DND-41 (cell line): ENCODE measurements at regions not wholly inside any gene's neighbourhood (a gene's known extent, or its start where the extent isn't known, plus 50 kb on each side); places are given as distances from the start of the nearest gene placed in this dataset.

Source experiments
- ATAC-seq: fragments of 200-7000 bp; cut with Tn5 transposase; 3 replicates; pipeline ENCODE4 v1.9.1; 2021; ENCODE audit warnings: low read depth; ENCODE audit not compliant: insufficient read depth
- DNase-seq: peaks from one replicate; pipeline ENCODE4 v3.0.0-alpha.2; 2020
- H2AFZ ChIP-seq: 2 replicates; pipeline ENCODE4 v1.6.0; 2012; ENCODE audit warnings: low read depth, low read length
- H3K27ac ChIP-seq: 2 replicates; pipeline ENCODE4 v1.5.1; 2012; ENCODE audit warnings: low read length, inconsistent platforms
- H3K27me3 ChIP-seq: fragments of 200-600 bp; sonication (generic); 2 replicates; pipeline ENCODE4 v1.6.0; 2012; ENCODE audit warnings: low read length, mild to moderate bottlenecking, inconsistent platforms; ENCODE audit not compliant: insufficient read depth, poor library complexity
- H3K36me3 ChIP-seq: 2 replicates; pipeline ENCODE4 v1.5.1; 2012; ENCODE audit warnings: low read length, inconsistent platforms; ENCODE audit not compliant: insufficient read depth
- H3K4me1 ChIP-seq: 2 replicates; pipeline ENCODE4 v1.5.1; 2012; ENCODE audit warnings: mild to moderate bottlenecking, low read length; ENCODE audit not compliant: insufficient read depth
- H3K4me2 ChIP-seq: 2 replicates; pipeline ENCODE4 v1.6.0; 2012; ENCODE audit warnings: mild to moderate bottlenecking, moderate library complexity, low read length, inconsistent platforms; ENCODE audit not compliant: insufficient read depth
- H3K4me3 ChIP-seq, 2 experiments: fragments of 200-600 bp in 1 of 2; shearing (Covaris generic) in 1 of 2; 2 replicates each; pipeline ENCODE4 v1.5.1; 2012 to 2016; ENCODE audit warnings: inconsistent platforms in 2 of 2, low read length in 2 of 2, mild to moderate bottlenecking in 2 of 2, low read depth in 1 of 2, moderate library complexity in 1 of 2
- H3K79me2 ChIP-seq: 2 replicates; pipeline ENCODE4 v1.6.0; 2012; ENCODE audit warnings: low read length, inconsistent platforms; ENCODE audit not compliant: insufficient read depth
- H3K9ac ChIP-seq: 2 replicates; pipeline ENCODE4 v1.6.0; 2012; ENCODE audit warnings: low read depth, mild to moderate bottlenecking, inconsistent platforms, low read length, moderate library complexity
- H3K9me3 ChIP-seq: 2 replicates; pipeline ENCODE4 v1.5.1; 2012; ENCODE audit warnings: low read length, moderate library complexity, mild to moderate bottlenecking, inconsistent platforms; ENCODE audit not compliant: insufficient read depth, severe bottlenecking
- H4K20me1 ChIP-seq: 2 replicates; pipeline ENCODE4 v1.6.0; 2012; ENCODE audit warnings: low read length; ENCODE audit not compliant: insufficient read depth
- EZH2 ChIP-seq: IDR thresholded peaks from 3 replicates; pipeline ENCODE4 v1.6.1; 2012; ENCODE audit warnings: borderline replicate concordance, low read depth, mild to moderate bottlenecking, moderate library complexity, low read length, inconsistent platforms; ENCODE audit not compliant: severe bottlenecking
- TF ChIP-seq, protein P1 (sequence below): IDR thresholded peaks from 2 replicates; pipeline ENCODE4 v1.5.1; 2012; ENCODE audit warnings: borderline replicate concordance, low read length, moderate library complexity, mild to moderate bottlenecking; ENCODE audit not compliant: poor library complexity, severe bottlenecking; ENCODE audit errors: extremely low read depth

- no peaks in the 10 kb centered on the region for H3K36me3 ChIP-seq
- H3K4me1 ChIP-seq, result no peaks in the 10 kb centered on the region
- no peak overlapping the region for H3K9ac ChIP-seq
- H2AFZ ChIP-seq, result no peak overlapping the region
- DNase-seq, result no peak
- no peak for TF ChIP-seq EZH2
- TF ChIP-seq, protein P1, sequence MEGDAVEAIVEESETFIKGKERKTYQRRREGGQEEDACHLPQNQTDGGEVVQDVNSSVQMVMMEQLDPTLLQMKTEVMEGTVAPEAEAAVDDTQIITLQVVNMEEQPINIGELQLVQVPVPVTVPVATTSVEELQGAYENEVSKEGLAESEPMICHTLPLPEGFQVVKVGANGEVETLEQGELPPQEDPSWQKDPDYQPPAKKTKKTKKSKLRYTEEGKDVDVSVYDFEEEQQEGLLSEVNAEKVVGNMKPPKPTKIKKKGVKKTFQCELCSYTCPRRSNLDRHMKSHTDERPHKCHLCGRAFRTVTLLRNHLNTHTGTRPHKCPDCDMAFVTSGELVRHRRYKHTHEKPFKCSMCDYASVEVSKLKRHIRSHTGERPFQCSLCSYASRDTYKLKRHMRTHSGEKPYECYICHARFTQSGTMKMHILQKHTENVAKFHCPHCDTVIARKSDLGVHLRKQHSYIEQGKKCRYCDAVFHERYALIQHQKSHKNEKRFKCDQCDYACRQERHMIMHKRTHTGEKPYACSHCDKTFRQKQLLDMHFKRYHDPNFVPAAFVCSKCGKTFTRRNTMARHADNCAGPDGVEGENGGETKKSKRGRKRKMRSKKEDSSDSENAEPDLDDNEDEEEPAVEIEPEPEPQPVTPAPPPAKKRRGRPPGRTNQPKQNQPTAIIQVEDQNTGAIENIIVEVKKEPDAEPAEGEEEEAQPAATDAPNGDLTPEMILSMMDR, result no peak
- no peak overlapping the region for H3K27ac ChIP-seq
- H3K9me3 ChIP-seq, result no peaks in the 10 kb centered on the region
- no peaks in the 10 kb centered on the region for H4K20me1 ChIP-seq
- peaks cover 12% of the 10 kb centered on the region for H3K27me3 ChIP-seq
- H3K4me2 ChIP-seq, result no peak overlapping the region
- H3K79me2 ChIP-seq, result no peaks in the 10 kb centered on the region
- H3K4me3 ChIP-seq, result no peak overlapping the region
- no peak for ATAC-seq
Observed at GRCh38 chr7:26950889-26951288, 86.5 kb upstream of the SKAP2 start.

GRCh38 chr7:26949319-26949718 is 84.9 kb upstream of the SKAP2 start:
- no peaks in the 10 kb centered on the region for H3K4me1 ChIP-seq
- no peak overlapping the region for H3K27ac ChIP-seq
- H3K9ac ChIP-seq, result no peak overlapping the region
- no peaks in the 10 kb centered on the region for H3K79me2 ChIP-seq
- H3K36me3 ChIP-seq, result no peaks in the 10 kb centered on the region
- no peak overlapping the region for H3K4me3 ChIP-seq
- DNase-seq (no peak), ATAC-seq (no peak)
- H4K20me1 ChIP-seq, result no peaks in the 10 kb centered on the region
- H2AFZ ChIP-seq, result no peak overlapping the region
- no peaks in the 10 kb centered on the region for H3K9me3 ChIP-seq
- TF ChIP-seq, protein P1, result no peak
- no peak for TF ChIP-seq EZH2
- H3K4me2 ChIP-seq, result no peak overlapping the region
- H3K27me3 ChIP-seq, result peaks cover 13% of the 10 kb centered on the region

DNA sequence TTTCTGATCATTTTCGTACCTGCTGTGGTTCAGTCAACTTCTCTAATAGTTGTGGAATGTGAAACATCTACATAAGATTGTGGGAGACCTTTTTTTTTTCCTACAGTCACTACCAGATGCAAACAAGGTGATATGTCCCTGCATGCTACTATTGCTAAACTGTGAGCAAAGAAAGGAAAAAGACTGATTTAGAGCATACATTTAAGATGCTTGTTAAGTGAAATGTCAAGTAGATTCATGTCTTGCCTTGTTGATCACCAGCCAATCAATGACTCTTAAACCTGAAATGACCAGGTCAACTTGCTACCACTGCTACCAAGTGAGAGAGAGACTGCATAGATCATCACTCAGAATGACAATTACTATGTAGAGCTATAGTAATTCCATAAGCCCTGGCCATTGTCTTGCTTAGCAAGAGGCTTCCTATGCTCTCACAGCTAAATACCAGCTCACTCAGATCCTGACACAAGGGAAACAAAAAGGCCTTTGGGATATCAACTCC is 84.3 kb upstream of the SKAP2 start:
- Histone ChIP-seq H3K36me3 (no peaks in the 10 kb centered on the region), H3K9ac (no peak overlapping the region), H4K20me1 (no peaks in the 10 kb centered on the region), H3K4me3 (no peak overlapping the region), H3K79me2 (no peaks in the 10 kb centered on the region), H3K27ac (no peak overlapping the region), H3K4me1 (no peaks in the 10 kb centered on the region), H3K4me2 (no peak overlapping the region), H3K27me3 (peaks cover 13% of the 10 kb centered on the region), H2AFZ (no peak overlapping the region), H3K9me3 (no peaks in the 10 kb centered on the region)
- ATAC-seq, result no peak
- no peak for DNase-seq
- TF ChIP-seq, protein P1, result no peak
- no peak for TF ChIP-seq EZH2
